ENCODE measurements at regions not wholly inside any gene's neighbourhood (a gene's known extent, or its start where the extent isn't known, plus 50 kb on each side); places are given as distances from the start of the nearest gene placed in this dataset.

DNA sequence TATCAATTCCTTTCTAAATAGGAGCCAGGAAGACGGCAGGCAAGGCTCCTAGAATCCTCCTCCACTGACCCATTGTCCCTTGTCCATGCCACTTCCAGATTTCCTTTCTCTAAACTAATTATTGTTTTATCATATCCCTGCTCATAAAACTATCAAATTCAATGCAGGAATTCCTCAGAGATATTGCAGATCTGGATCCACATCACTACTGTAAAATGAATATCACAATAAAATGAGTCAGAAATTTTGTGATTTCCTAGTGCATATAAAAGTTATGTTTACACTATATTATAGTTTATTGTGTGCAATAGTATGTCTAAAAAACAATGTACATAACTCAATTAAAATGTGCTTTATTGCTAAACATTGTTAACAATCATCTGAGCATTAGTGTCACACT lies 498.7 kb upstream of the NEGR1 start:
- TF ChIP-seq, protein P1, sequence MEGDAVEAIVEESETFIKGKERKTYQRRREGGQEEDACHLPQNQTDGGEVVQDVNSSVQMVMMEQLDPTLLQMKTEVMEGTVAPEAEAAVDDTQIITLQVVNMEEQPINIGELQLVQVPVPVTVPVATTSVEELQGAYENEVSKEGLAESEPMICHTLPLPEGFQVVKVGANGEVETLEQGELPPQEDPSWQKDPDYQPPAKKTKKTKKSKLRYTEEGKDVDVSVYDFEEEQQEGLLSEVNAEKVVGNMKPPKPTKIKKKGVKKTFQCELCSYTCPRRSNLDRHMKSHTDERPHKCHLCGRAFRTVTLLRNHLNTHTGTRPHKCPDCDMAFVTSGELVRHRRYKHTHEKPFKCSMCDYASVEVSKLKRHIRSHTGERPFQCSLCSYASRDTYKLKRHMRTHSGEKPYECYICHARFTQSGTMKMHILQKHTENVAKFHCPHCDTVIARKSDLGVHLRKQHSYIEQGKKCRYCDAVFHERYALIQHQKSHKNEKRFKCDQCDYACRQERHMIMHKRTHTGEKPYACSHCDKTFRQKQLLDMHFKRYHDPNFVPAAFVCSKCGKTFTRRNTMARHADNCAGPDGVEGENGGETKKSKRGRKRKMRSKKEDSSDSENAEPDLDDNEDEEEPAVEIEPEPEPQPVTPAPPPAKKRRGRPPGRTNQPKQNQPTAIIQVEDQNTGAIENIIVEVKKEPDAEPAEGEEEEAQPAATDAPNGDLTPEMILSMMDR (IDR thresholded peaks at IDR 0.05): no peak
- no peak for TF ChIP-seq POLR2A (IDR thresholded peaks at IDR 0.05)

Measured in adrenal gland (tissue), 5 donors.